SK-N-SH (cell line): ENCODE measurements at regions not wholly inside any gene's neighbourhood (a gene's known extent, or its start where the extent isn't known, plus 50 kb on each side); places are given as distances from the start of the nearest gene placed in this dataset.

ENCODE experiments used
- CHD2 ChIP-seq: fragments of 150-350 bp; IDR thresholded peaks from 2 replicates; pipeline ENCODE4 v1.6.1; 2018; ENCODE audit warnings: low read length; ENCODE audit not compliant: partially characterized antibody
- EP300 ChIP-seq, 2 experiments: IDR thresholded peaks; 2 replicates each; pipeline versions ENCODE4 v1.4.0 to v1.6.1; 2012; ENCODE audit warnings: borderline replicate concordance in 1 of 2, low read depth in 1 of 2, low read length in 1 of 2
- MXI1 ChIP-seq: IDR thresholded peaks from 2 replicates; pipeline ENCODE4 v1.6.1; 2012; ENCODE audit warnings: mild to moderate bottlenecking, low read depth, low read length, improper control_type of control experiment
- TF ChIP-seq, protein P1 (sequence below): fragments of 200-600 bp; sonication (generic); IDR thresholded peaks from 2 replicates; pipeline ENCODE4 v1.6.1; 2017; ENCODE audit warnings: antibody characterized with exemption, mild to moderate bottlenecking, moderate library complexity
- TF ChIP-seq, protein P2 (sequence below): IDR thresholded peaks from 2 replicates; pipeline ENCODE4 v1.6.1; 2012; ENCODE audit warnings: mild to moderate bottlenecking, low read depth, low read length, moderate library complexity

DNA sequence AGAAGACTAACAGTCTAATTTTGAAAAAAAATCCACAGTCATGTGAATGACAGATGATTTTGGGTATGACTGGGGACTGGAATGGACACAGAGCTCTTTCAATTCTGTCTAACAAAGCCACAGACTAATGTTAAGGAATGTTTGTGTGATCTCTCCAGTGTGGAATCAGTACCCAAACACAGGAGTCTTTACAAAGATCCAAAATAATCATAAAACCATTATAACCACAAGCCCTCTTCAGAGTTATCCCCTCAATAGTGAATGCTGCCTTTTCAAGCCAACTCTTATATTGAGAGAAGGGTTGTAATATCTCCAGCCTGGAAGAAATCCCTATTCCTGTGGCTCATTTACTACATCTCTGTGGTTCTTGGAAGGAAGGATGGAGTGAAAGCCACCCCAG is 552.0 kb upstream of the CLINT1 start:
- TF ChIP-seq EP300 (IDR thresholded peaks at IDR 0.05; ENCODE audit: borderline replicate concordance in 1 of 2, low read depth in 1 of 2, low read length in 1 of 2) (no peak), CHD2 (no peak), MXI1 (no peak)
- TF ChIP-seq, protein P1, sequence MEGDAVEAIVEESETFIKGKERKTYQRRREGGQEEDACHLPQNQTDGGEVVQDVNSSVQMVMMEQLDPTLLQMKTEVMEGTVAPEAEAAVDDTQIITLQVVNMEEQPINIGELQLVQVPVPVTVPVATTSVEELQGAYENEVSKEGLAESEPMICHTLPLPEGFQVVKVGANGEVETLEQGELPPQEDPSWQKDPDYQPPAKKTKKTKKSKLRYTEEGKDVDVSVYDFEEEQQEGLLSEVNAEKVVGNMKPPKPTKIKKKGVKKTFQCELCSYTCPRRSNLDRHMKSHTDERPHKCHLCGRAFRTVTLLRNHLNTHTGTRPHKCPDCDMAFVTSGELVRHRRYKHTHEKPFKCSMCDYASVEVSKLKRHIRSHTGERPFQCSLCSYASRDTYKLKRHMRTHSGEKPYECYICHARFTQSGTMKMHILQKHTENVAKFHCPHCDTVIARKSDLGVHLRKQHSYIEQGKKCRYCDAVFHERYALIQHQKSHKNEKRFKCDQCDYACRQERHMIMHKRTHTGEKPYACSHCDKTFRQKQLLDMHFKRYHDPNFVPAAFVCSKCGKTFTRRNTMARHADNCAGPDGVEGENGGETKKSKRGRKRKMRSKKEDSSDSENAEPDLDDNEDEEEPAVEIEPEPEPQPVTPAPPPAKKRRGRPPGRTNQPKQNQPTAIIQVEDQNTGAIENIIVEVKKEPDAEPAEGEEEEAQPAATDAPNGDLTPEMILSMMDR: no peak
- TF ChIP-seq, protein P2, sequence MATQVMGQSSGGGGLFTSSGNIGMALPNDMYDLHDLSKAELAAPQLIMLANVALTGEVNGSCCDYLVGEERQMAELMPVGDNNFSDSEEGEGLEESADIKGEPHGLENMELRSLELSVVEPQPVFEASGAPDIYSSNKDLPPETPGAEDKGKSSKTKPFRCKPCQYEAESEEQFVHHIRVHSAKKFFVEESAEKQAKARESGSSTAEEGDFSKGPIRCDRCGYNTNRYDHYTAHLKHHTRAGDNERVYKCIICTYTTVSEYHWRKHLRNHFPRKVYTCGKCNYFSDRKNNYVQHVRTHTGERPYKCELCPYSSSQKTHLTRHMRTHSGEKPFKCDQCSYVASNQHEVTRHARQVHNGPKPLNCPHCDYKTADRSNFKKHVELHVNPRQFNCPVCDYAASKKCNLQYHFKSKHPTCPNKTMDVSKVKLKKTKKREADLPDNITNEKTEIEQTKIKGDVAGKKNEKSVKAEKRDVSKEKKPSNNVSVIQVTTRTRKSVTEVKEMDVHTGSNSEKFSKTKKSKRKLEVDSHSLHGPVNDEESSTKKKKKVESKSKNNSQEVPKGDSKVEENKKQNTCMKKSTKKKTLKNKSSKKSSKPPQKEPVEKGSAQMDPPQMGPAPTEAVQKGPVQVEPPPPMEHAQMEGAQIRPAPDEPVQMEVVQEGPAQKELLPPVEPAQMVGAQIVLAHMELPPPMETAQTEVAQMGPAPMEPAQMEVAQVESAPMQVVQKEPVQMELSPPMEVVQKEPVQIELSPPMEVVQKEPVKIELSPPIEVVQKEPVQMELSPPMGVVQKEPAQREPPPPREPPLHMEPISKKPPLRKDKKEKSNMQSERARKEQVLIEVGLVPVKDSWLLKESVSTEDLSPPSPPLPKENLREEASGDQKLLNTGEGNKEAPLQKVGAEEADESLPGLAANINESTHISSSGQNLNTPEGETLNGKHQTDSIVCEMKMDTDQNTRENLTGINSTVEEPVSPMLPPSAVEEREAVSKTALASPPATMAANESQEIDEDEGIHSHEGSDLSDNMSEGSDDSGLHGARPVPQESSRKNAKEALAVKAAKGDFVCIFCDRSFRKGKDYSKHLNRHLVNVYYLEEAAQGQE: no peak
